ENCODE measurements at regions not wholly inside any gene's neighbourhood (a gene's known extent, or its start where the extent isn't known, plus 50 kb on each side); places are given as distances from the start of the nearest gene placed in this dataset.

DNA sequence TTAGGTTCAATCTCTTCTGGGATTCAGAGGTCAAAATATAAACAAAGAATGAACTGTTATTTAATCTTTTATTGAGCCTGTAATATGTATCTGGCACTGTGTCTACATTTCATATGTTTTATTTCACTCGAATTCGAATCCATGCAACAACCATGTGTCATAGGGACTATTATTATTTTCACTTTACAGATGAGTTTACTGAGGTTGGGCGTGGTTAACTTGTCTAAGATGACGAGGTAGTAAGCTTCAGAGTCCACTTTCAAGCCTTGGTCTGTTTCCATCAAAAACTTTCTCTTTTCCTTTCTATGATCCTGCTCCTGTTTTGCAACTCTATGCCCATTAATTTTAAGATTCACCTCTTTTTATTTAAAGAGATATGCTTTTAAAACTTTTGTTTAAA lies 55.2 kb upstream of the DMAC1 start:
- DNase-seq, result no peak

Measured in CD4-positive, alpha-beta T cell treated with Interleukin-4 for 1 hour (primary cell).